Common myeloid progenitor, CD34-positive (primary cell): ENCODE measurements at regions not wholly inside any gene's neighbourhood (a gene's known extent, or its start where the extent isn't known, plus 50 kb on each side); places are given as distances from the start of the nearest gene placed in this dataset.
"Not testable (repeated sequence)": the region's sequence is repeated elsewhere in the genome, so short reads cannot be mapped to it uniquely, and the experiment has no call there.

Experiments used
- CTCF ChIA-PET: fragments of 350-600 bp; sonication (Branson Sonifier 250); formaldehyde crosslinking; loops from one replicate; lab custom pipeline; 2021; ENCODE audit warnings: antibody characterized with exemption; lab: Charles Lee
- POLR2A ChIA-PET: fragments of 350-600 bp; sonication (Branson Sonifier 250); formaldehyde crosslinking; loops from one replicate; lab custom pipeline; 2021; ENCODE audit warnings: antibody characterized with exemption; lab: Charles Lee
- DNase-seq, 3 donors: peaks; one replicate each; pipeline versions ENCODE4 v3.0.0 to v3.0.0-alpha.2; 2013
- H3K27ac ChIP-seq, 2 experiments: 1 replicate in 1 of 2; 2 replicates in 1 of 2; pipeline ENCODE4 v1.7.0; 2013; ENCODE audit warnings: inconsistent platforms in 2 of 2, low read length in 2 of 2, mild to moderate bottlenecking in 2 of 2, low read depth in 1 of 2, moderate library complexity in 1 of 2; ENCODE audit not compliant: severe bottlenecking in 2 of 2, insufficient read depth in 1 of 2, poor library complexity in 1 of 2
- H3K27me3 ChIP-seq, 5 experiments: replicated peaks in 2 of 5; 1 replicate in 3 of 5; 2 replicates in 2 of 5; pipeline versions ENCODE4 v1.6.1 to v1.7.0; 2013; ENCODE audit warnings: low read length in 4 of 5, mild to moderate bottlenecking in 2 of 5, moderate library complexity in 2 of 5, inconsistent platforms in 1 of 5; ENCODE audit not compliant: insufficient read depth in 5 of 5, control insufficient read depth in 4 of 5
- H3K36me3 ChIP-seq, 4 experiments: 1 replicate in 2 of 4; 2 replicates in 2 of 4; pipeline versions ENCODE4 v1.6.1 to v1.7.0; 2013; ENCODE audit warnings: low read length in 3 of 4, control low read depth in 1 of 4, mild to moderate bottlenecking in 1 of 4; ENCODE audit not compliant: control insufficient read depth in 4 of 4, insufficient read depth in 4 of 4
- H3K4me1 ChIP-seq, 4 experiments: 1 replicate in 3 of 4; 2 replicates in 1 of 4; pipeline versions ENCODE4 v1.6.1 to v1.7.1; 2013; ENCODE audit warnings: low read length in 3 of 4, mild to moderate bottlenecking in 3 of 4, control low read depth in 1 of 4, inconsistent platforms in 1 of 4, moderate library complexity in 1 of 4; ENCODE audit not compliant: control insufficient read depth in 4 of 4, insufficient read depth in 4 of 4; ENCODE audit errors: control extremely low read depth in 1 of 4
- H3K4me3 ChIP-seq, 7 experiments: 1 replicate in 4 of 7; 2 replicates in 3 of 7; pipeline versions ENCODE4 v1.5.1 to v1.7.0; 2013; ENCODE audit warnings: mild to moderate bottlenecking in 7 of 7, low read length in 6 of 7, moderate library complexity in 6 of 7, inconsistent platforms in 2 of 7, low read depth in 2 of 7, control low read depth in 1 of 7; ENCODE audit not compliant: insufficient read depth in 4 of 7, control insufficient read depth in 1 of 7; ENCODE audit errors: extremely low read depth in 1 of 7
- H3K9me3 ChIP-seq, 5 experiments: 1 replicate in 4 of 5; 2 replicates in 1 of 5; pipeline versions ENCODE4 v1.6.1 to v1.7.1; 2013; ENCODE audit warnings: low read length in 4 of 5, mild to moderate bottlenecking in 2 of 5, inconsistent platforms in 1 of 5, low read depth in 1 of 5, moderate library complexity in 1 of 5; ENCODE audit not compliant: control insufficient read depth in 4 of 5, insufficient read depth in 2 of 5; ENCODE audit errors: control extremely low read depth in 1 of 5
- WGBS: methylation state at CpG from one replicate; pipeline ENCODE4 v1.1.5; 2013; ENCODE audit not compliant: insufficient coverage; 5-methylcytosine and 5-hydroxymethylcytosine counted together

DNA sequence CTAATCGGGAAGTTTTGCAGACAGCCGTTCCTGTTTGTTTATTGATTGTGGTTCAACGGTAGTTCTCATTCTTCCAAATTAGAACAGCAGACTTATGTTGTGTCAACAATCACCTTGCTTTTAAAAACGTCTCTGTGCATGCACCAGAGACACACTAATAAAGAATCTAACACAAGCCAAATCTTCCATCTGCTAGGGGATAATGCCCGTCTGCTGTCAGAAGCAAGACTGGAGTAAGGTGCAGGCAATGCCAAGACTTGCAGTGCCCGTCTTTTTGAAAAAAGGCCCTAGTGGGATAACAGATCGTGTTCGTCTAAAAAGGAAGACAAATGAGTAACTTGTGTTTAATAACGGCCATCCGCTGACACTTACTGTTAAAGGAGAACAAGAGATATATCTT is 158.4 kb downstream of the KCNJ2 start:
- no peaks in the 10 kb centered on the region for H3K9me3 ChIP-seq
- no peaks in the 10 kb centered on the region for H3K27me3 ChIP-seq
- no peak for DNase-seq
- H3K27ac ChIP-seq = no peak overlapping the region
- H3K4me3 ChIP-seq = no peak overlapping the region
- H3K36me3 ChIP-seq = no peaks in the 10 kb centered on the region
- CTCF ChIA-PET = no interaction called here
- H3K4me1 ChIP-seq = no peaks in the 10 kb centered on the region
- WGBS = 84% methylated on average over 3 of the region's 10 CpGs
- POLR2A ChIA-PET = no interaction called here

DNA sequence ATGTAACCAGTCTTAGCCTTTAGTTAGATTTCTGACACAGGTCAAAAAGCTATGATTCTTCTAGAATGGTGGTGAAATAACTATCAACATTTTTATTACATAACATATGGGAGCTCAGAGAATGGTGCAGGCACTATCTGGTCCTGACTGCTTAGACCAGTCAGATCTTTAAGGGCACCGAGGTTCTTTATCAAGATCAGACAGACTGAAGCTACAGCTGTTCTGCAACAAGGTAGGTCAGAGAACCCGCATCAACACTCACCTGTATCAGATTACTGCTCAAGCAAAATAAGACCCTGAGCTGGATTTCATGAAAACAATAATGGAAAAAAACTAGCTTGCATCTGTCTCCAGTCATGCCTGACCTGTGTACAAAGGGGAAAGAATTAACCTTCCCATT is 160.4 kb downstream of the KCNJ2 start:
- ChIA-PET CTCF (no interaction called here), POLR2A (no interaction called here)
- H3K27me3 ChIP-seq = no peaks in the 10 kb centered on the region
- DNase-seq = no peak
- no peaks in the 10 kb centered on the region for H3K4me1 ChIP-seq
- no peaks in the 10 kb centered on the region for H3K9me3 ChIP-seq
- WGBS = 100% methylated on average over 1 of the region's 2 CpGs
- no peaks in the 10 kb centered on the region for H3K36me3 ChIP-seq
- no peak overlapping the region for H3K27ac ChIP-seq
- no peak overlapping the region for H3K4me3 ChIP-seq

DNA sequence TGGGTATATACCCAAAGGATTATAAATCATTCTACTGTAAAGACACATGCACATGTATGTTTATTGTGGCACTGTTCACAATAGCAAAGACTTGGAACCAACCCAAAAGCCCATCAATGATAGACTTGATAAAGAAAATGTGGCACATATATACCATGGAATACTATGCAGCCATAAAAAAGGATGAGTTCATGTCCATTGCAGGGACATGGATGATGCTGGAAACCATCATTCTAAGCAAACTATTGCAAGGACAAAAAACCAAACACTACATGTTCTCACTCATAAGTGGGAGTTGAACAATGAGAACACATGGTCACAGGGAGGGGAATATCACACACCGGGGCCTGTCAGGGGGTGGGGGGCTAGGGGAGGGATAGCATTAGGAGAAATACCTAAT is 161.7 kb downstream of the KCNJ2 start:
- H3K4me3 ChIP-seq, H3K27ac ChIP-seq, H3K4me1 ChIP-seq, H3K9me3 ChIP-seq, DNase-seq, CTCF ChIA-PET, POLR2A ChIA-PET, H3K27me3 ChIP-seq, H3K36me3 ChIP-seq: not testable (repeated sequence)
- no CpG with 5 or more reads among the region's 1 CpG for WGBS

DNA sequence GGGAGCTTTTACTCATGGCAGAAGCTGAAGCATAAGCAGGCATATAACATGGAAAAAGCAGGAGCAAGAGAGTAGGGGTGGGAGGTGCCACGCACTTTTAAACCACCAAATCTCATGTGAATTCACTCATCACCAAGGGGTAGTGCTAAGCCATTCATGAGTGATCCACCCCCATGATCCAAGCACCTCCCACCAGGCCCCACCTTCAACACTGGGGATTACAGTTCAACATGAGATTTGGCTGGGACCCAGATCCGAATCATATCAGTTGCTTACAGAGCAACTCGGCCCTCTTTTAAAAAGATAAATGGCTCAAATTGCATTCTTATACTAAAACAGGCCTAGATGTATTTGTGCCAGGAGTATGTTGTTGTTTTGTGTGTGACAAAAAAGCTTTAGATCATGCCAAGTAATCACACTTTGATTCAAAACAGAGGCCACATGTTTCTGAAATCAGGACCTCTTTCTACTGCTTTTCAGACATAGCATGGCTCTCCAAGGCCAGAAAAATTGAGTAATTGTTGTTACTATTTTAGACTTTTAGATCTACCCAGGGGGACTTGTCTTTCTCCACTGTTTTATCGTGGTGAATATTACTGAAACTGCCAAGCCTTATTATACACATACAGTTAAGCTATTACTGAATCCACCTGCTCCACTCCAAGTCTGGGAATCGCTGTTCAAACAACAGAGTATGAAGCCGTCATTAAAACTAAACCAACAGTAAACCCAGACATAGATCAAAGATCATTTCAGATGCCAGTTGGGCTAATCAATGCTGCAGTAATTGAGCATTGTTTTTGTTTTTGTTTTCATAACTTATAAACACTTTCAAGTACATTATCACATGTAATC is 163.3 kb downstream of the KCNJ2 start:
- no peak overlapping the region for H3K4me3 ChIP-seq
- H3K27ac ChIP-seq = no peak overlapping the region
- H3K4me1 ChIP-seq = no peaks in the 10 kb centered on the region
- ChIA-PET CTCF (no interaction called here), POLR2A (no interaction called here)
- H3K27me3 ChIP-seq = no peaks in the 10 kb centered on the region
- 89% methylated on average over 5 of the region's 6 CpGs for WGBS
- H3K36me3 ChIP-seq = no peaks in the 10 kb centered on the region
- DNase-seq = no peak
- H3K9me3 ChIP-seq = no peaks in the 10 kb centered on the region

DNA sequence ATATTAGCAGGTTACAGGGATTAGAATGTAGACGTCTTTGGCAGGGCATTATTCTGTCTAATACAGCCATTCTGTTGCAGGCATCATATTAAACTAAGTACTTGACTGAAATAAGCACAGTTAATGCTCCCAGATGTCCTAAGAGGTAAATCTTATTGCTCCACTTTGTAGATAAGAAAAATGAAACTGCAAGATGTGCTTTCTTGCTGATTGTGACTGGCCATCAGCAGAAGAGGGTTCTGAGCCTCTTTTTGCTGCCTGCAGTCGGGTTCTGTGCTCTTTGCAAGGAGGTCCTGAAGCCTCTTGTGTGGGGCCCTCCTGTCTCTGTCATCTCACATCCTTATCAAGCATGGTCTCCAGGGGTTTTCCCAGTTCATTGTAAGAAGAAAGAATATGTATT is 167.1 kb downstream of the KCNJ2 start:
- no peak overlapping the region for H3K27ac ChIP-seq
- ChIA-PET POLR2A (no interaction called here), CTCF (no interaction called here)
- H3K36me3 ChIP-seq = no peaks in the 10 kb centered on the region
- no peaks in the 10 kb centered on the region for H3K27me3 ChIP-seq
- WGBS = 100% methylated on average over 1 of the region's 2 CpGs
- DNase-seq = no peak
- H3K4me1 ChIP-seq = no peaks in the 10 kb centered on the region
- no peaks in the 10 kb centered on the region for H3K9me3 ChIP-seq
- H3K4me3 ChIP-seq = no peak overlapping the region

DNA sequence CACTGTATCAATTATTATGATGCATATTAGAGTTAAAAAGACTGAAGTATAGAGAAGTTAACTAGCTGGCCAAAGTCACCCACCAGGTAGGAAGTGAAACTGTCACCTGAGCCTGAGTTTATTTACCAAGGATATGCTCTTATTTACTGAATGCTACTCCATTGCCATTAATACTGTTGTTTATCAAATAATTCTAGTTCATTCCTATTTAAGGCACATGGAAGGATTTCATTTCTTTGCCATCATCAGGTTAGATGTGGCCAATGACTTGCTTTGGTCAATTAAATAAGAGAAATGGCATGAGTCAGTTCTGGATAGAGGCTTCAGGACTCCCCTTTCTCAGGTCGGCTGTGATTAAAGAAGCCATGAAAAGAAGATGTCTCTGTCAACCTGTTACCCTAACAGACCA is 169.6 kb downstream of the KCNJ2 start:
- DNase-seq = no peak
- no peaks in the 10 kb centered on the region for H3K9me3 ChIP-seq
- H3K27ac ChIP-seq = no peak overlapping the region
- WGBS = no CpG with 5 or more reads among the region's 1 CpG
- POLR2A ChIA-PET = no interaction called here
- H3K4me1 ChIP-seq = peaks cover 0 to 3% (median 0%) of the 10 kb centered on the region in 4 experiments
- no peaks in the 10 kb centered on the region for H3K36me3 ChIP-seq
- CTCF ChIA-PET = no interaction called here
- H3K27me3 ChIP-seq = no peaks in the 10 kb centered on the region
- no peak overlapping the region for H3K4me3 ChIP-seq

DNA sequence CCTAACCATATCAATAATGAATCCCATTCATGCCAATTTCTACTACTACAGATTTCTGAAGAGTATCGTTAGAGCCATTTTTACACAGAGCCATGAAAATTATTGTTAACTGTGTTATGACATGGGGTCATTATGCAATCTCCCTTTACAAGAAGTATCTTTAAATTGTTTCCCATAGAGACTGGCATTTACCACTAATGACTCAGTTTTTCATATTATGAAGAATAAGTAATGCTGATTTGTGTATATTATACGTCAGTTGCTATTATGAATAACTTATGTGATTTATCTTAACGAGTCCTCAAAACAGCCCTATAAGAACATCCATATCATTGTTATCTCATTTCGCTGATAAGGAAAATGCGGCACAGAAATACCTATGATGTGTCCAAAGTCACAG is 173.8 kb downstream of the KCNJ2 start:
- Histone ChIP-seq H3K4me3 (no peak overlapping the region), H3K9me3 (no peaks in the 10 kb centered on the region), H3K27me3 (no peaks in the 10 kb centered on the region), H3K4me1 (peaks cover 0 to 7% (median 0%) of the 10 kb centered on the region in 4 experiments), H3K36me3 (no peaks in the 10 kb centered on the region), H3K27ac (no peak overlapping the region)
- POLR2A ChIA-PET = no interaction called here
- CTCF ChIA-PET = no interaction called here
- 100% methylated on average over 1 of the region's 5 CpGs for WGBS
- DNase-seq = no peak
